ENCODE measurements at regions not wholly inside any gene's neighbourhood (a gene's known extent, or its start where the extent isn't known, plus 50 kb on each side); places are given as distances from the start of the nearest gene placed in this dataset.

- Histone ChIP-seq H3K9ac (ENCODE audit: low read depth, low read length) (no peak overlapping the region), H3K9me3 (ENCODE audit: control insufficient read depth, insufficient read depth, low read length) (no peaks in the 10 kb centered on the region), H3K27me3 (ENCODE audit: control insufficient read depth, insufficient read depth, low read length) (no peaks in the 10 kb centered on the region), H3K36me3 (ENCODE audit: control insufficient read depth, insufficient read depth, low read length) (no peaks in the 10 kb centered on the region), H3K4me1 (ENCODE audit: control insufficient read depth, insufficient read depth, low read length) (peaks cover 4% of the 10 kb centered on the region), H3K4me3 (ENCODE audit: low read depth, low read length) (no peak overlapping the region)
Observed at GRCh38 chr2:125842041-125842440, 813.9 kb upstream of the GYPC start.

DNA sequence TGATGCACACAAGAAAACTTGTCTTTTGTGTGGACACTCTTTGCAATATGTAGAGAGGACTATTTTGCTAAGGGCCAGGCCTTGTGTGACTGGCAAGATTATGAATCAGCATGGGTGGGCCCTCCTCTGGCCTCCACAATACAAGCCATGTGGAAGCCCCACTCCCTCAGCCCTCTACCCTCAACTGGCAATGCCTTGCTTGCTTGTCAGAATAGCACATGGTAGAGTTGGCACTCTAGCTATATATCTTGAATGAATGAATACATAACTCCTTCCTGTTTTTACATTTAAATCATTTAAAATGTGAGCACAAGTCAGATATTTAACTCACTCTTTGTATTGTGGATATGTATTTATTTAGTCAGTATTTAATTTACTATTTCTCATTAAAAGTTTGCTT is 805.4 kb upstream of the GYPC start:
- H3K36me3 ChIP-seq (ENCODE audit: control insufficient read depth, insufficient read depth, low read length): no peaks in the 10 kb centered on the region
- H3K9me3 ChIP-seq (ENCODE audit: control insufficient read depth, insufficient read depth, low read length): no peaks in the 10 kb centered on the region
- H3K4me3 ChIP-seq (ENCODE audit: low read depth, low read length): no peak overlapping the region
- no peak overlapping the region for H3K9ac ChIP-seq (ENCODE audit: low read depth, low read length)
- H3K4me1 ChIP-seq (ENCODE audit: control insufficient read depth, insufficient read depth, low read length): no peaks in the 10 kb centered on the region
- no peaks in the 10 kb centered on the region for H3K27me3 ChIP-seq (ENCODE audit: control insufficient read depth, insufficient read depth, low read length)

DNA sequence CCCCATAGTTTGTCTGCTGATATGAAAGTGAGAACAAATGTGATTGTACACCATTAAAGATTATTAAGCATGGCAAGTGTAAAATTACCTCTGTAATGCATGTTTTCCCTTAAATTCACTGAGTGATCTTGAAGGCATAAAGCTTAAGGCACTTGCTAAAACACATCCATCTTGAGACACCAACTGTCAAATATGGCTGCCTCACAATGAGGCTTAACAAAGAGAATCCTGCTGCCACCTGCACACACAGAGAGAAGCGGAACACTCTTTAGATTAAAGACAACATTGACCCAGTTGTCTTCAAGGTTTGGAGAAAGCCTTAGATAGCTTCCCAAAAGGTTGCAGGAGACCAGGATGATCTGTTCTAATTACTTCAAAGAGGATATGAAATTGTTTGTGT is 803.6 kb upstream of the GYPC start:
- H3K9me3 ChIP-seq (ENCODE audit: control insufficient read depth, insufficient read depth, low read length): no peaks in the 10 kb centered on the region

GRCh38 chr2:125853626-125854025 is 802.3 kb upstream of the GYPC start:
- Histone ChIP-seq H3K36me3 (ENCODE audit: control insufficient read depth, insufficient read depth, low read length) (no peaks in the 10 kb centered on the region), H3K4me1 (ENCODE audit: control insufficient read depth, insufficient read depth, low read length) (no peaks in the 10 kb centered on the region), H3K9ac (ENCODE audit: low read depth, low read length) (no peak overlapping the region), H3K9me3 (ENCODE audit: control insufficient read depth, insufficient read depth, low read length) (no peaks in the 10 kb centered on the region), H3K27me3 (ENCODE audit: control insufficient read depth, insufficient read depth, low read length) (no peaks in the 10 kb centered on the region), H3K4me3 (ENCODE audit: low read depth, low read length) (no peak overlapping the region)

More for the DNA sequence above, 803.6 kb upstream of the GYPC start:
- H3K4me3 ChIP-seq (ENCODE audit: low read depth, low read length): no peak overlapping the region
- no peaks in the 10 kb centered on the region for H3K27me3 ChIP-seq (ENCODE audit: control insufficient read depth, insufficient read depth, low read length)
- no peaks in the 10 kb centered on the region for H3K4me1 ChIP-seq (ENCODE audit: control insufficient read depth, insufficient read depth, low read length)
- no peaks in the 10 kb centered on the region for H3K36me3 ChIP-seq (ENCODE audit: control insufficient read depth, insufficient read depth, low read length)
- no peak overlapping the region for H3K9ac ChIP-seq (ENCODE audit: low read depth, low read length)

- H3K27me3 ChIP-seq (ENCODE audit: control insufficient read depth, insufficient read depth, low read length): no peaks in the 10 kb centered on the region
- no peaks in the 10 kb centered on the region for H3K36me3 ChIP-seq (ENCODE audit: control insufficient read depth, insufficient read depth, low read length)
- H3K9ac ChIP-seq (ENCODE audit: low read depth, low read length): no peak overlapping the region
- H3K9me3 ChIP-seq (ENCODE audit: control insufficient read depth, insufficient read depth, low read length): no peaks in the 10 kb centered on the region
- no peaks in the 10 kb centered on the region for H3K4me1 ChIP-seq (ENCODE audit: control insufficient read depth, insufficient read depth, low read length)
- H3K4me3 ChIP-seq (ENCODE audit: low read depth, low read length): no peak overlapping the region
Observed at GRCh38 chr2:125855204-125855603, 800.8 kb upstream of the GYPC start.

DNA sequence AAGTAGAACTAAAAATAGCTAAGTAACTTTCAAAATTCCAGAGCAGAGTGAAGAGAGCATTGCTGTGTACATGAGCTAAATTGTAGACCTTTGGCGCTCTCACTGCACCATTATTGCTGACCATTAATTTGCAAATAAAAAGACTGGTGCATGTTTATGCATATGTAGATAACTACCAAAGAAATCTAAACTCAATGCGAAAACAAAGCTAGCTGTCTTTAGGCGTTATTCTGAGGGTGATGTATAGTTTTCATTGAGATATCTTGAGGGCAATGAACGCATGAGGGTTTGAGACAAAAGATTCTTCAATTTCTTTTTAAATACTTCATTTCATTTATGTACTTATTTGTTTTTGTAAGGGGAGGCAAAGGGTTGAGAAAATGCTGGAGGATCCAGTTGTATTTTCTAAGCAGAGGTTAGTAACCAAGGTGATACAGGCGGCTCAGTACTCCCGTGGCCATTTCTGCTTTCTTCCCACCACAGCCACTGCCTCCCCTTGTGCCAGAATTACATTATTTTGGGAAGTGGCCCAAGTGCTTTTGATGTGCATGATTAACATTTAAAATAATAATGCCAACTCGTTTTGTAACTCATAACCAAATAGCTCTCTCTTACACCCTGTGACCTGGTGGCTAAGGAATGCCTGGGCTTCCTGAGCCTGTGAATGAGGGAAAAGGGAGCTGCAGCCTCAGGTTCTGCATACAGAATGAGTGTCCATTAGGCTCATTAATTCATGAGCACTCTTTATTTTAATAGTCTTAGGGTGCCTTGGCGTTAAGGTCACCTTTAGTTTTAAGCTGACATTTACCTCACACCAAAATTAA is 797.8 kb upstream of the GYPC start:
- Histone ChIP-seq H3K9me3 (ENCODE audit: control insufficient read depth, insufficient read depth, low read length) (no peaks in the 10 kb centered on the region), H3K9ac (ENCODE audit: low read depth, low read length) (no peak overlapping the region), H3K4me3 (ENCODE audit: low read depth, low read length) (no peak overlapping the region), H3K4me1 (ENCODE audit: control insufficient read depth, insufficient read depth, low read length) (no peaks in the 10 kb centered on the region), H3K36me3 (ENCODE audit: control insufficient read depth, insufficient read depth, low read length) (no peaks in the 10 kb centered on the region), H3K27me3 (ENCODE audit: control insufficient read depth, insufficient read depth, low read length) (no peaks in the 10 kb centered on the region)

GRCh38 chr2:125861461-125861860 is 794.5 kb upstream of the GYPC start:
- H3K9ac ChIP-seq (ENCODE audit: low read depth, low read length): no peak overlapping the region
- H3K27me3 ChIP-seq (ENCODE audit: control insufficient read depth, insufficient read depth, low read length): no peaks in the 10 kb centered on the region
- H3K4me1 ChIP-seq (ENCODE audit: control insufficient read depth, insufficient read depth, low read length): no peaks in the 10 kb centered on the region
- no peaks in the 10 kb centered on the region for H3K36me3 ChIP-seq (ENCODE audit: control insufficient read depth, insufficient read depth, low read length)
- no peak overlapping the region for H3K4me3 ChIP-seq (ENCODE audit: low read depth, low read length)
- H3K9me3 ChIP-seq (ENCODE audit: control insufficient read depth, insufficient read depth, low read length): no peaks in the 10 kb centered on the region

DNA sequence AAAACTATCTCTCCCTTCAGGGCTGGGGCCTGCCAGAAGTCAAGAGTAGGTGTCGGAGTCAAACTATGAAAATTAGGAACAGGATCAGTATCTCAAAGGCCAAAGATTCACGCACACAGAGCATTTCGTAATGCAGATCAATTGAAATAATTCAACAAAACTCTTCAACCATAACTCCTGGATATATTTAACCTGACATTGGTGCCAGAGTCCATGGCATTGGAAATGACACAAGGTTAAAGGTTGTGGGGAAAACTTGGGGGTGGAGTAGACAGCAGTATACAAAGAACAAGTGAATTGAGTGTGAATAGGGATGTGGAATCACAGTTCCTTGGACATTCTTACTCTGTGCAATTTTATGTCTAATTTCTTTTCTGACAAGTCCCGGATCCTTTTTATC is 788.0 kb upstream of the GYPC start:
- Histone ChIP-seq H3K9me3 (ENCODE audit: control insufficient read depth, insufficient read depth, low read length) (no peaks in the 10 kb centered on the region), H3K36me3 (ENCODE audit: control insufficient read depth, insufficient read depth, low read length) (no peaks in the 10 kb centered on the region), H3K4me1 (ENCODE audit: control insufficient read depth, insufficient read depth, low read length) (no peaks in the 10 kb centered on the region), H3K27me3 (ENCODE audit: control insufficient read depth, insufficient read depth, low read length) (no peaks in the 10 kb centered on the region), H3K9ac (ENCODE audit: low read depth, low read length) (no peak overlapping the region), H3K4me3 (ENCODE audit: low read depth, low read length) (no peak overlapping the region)

GRCh38 chr2:125870264-125870663 is 785.7 kb upstream of the GYPC start:
- Histone ChIP-seq H3K9ac (ENCODE audit: low read depth, low read length) (no peak overlapping the region), H3K9me3 (ENCODE audit: control insufficient read depth, insufficient read depth, low read length) (no peaks in the 10 kb centered on the region), H3K27me3 (ENCODE audit: control insufficient read depth, insufficient read depth, low read length) (no peaks in the 10 kb centered on the region), H3K36me3 (ENCODE audit: control insufficient read depth, insufficient read depth, low read length) (no peaks in the 10 kb centered on the region), H3K4me3 (ENCODE audit: low read depth, low read length) (no peak overlapping the region), H3K4me1 (ENCODE audit: control insufficient read depth, insufficient read depth, low read length) (no peaks in the 10 kb centered on the region)

DNA sequence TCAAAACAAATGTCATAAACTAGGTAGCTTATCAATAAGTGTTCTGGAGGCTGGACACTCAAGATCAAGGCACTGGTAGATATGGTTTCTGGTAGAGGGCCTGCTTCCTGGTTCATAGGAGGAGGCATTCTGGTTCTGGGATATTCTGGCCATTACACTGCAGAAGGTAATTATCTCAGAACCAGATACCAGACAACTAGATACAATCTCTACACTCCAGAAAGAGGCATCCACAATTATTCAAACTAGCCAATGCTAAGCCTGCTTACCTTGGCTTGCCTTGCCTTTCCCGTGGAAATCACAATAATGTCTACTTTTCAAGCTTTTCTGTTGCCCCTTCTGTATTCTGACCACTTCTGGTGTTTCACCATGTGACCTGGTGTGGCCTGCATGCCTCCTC is 785.2 kb upstream of the GYPC start:
- no peaks in the 10 kb centered on the region for H3K9me3 ChIP-seq (ENCODE audit: control insufficient read depth, insufficient read depth, low read length)

DNA sequence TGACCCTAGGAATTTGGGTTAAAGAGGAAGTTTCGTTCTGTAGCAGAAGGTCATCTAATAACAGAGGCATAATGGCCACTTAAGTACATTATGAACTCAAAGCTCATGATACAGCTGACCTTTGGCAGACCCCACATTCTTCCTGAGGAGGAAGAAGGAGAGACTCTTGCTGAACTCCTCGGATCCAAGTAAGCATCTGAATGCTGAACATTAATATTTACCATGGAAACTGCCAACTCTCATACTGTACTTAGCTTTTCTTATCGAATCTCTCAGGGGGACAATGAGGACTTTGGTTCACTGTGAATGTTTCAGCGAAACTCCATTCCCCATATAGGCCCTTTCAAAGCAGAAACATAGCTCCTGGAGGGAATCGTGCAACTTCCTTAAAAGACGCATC is 781.4 kb upstream of the GYPC start:
- Histone ChIP-seq H3K36me3 (ENCODE audit: control insufficient read depth, insufficient read depth, low read length) (no peaks in the 10 kb centered on the region), H3K9me3 (ENCODE audit: control insufficient read depth, insufficient read depth, low read length) (no peaks in the 10 kb centered on the region), H3K4me3 (ENCODE audit: low read depth, low read length) (no peak overlapping the region), H3K4me1 (ENCODE audit: control insufficient read depth, insufficient read depth, low read length) (no peaks in the 10 kb centered on the region), H3K27me3 (ENCODE audit: control insufficient read depth, insufficient read depth, low read length) (no peaks in the 10 kb centered on the region), H3K9ac (ENCODE audit: low read depth, low read length) (no peak overlapping the region)

More for the DNA sequence above, 785.2 kb upstream of the GYPC start:
- Histone ChIP-seq H3K36me3 (ENCODE audit: control insufficient read depth, insufficient read depth, low read length) (no peaks in the 10 kb centered on the region), H3K27me3 (ENCODE audit: control insufficient read depth, insufficient read depth, low read length) (no peaks in the 10 kb centered on the region), H3K4me1 (ENCODE audit: control insufficient read depth, insufficient read depth, low read length) (no peaks in the 10 kb centered on the region), H3K4me3 (ENCODE audit: low read depth, low read length) (no peak overlapping the region), H3K9ac (ENCODE audit: low read depth, low read length) (no peak overlapping the region)

DNA sequence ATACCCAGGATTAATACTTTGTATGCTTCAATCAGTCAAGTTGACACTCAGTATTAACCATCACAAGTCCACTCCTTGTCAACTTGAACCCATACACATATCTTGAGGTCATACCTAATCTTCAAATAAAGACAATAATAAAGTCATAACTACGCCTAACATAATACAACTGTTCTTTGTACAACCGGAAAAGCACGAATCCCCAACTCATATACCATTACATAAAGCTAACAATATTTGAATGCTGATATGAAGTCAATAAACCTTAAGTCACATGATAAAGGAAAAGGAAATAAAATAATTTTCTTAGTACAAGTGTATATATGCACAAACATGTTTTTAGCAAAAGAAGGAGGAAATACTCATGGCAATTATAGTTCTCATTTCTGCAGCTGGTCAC is 770.6 kb upstream of the GYPC start:
- Histone ChIP-seq H3K36me3 (ENCODE audit: control insufficient read depth, insufficient read depth, low read length) (no peaks in the 10 kb centered on the region), H3K4me1 (ENCODE audit: control insufficient read depth, insufficient read depth, low read length) (no peaks in the 10 kb centered on the region), H3K4me3 (ENCODE audit: low read depth, low read length) (no peak overlapping the region), H3K9ac (ENCODE audit: low read depth, low read length) (no peak overlapping the region), H3K27me3 (ENCODE audit: control insufficient read depth, insufficient read depth, low read length) (no peaks in the 10 kb centered on the region), H3K9me3 (ENCODE audit: control insufficient read depth, insufficient read depth, low read length) (no peaks in the 10 kb centered on the region)

Data from iPS-15b (cell line).